GM23338 (cell line): ENCODE measurements at regions not wholly inside any gene's neighbourhood (a gene's known extent, or its start where the extent isn't known, plus 50 kb on each side); places are given as distances from the start of the nearest gene placed in this dataset.

Experiments
- ATAC-seq: fragments of 200-7000 bp; cut with Tn5 transposase; 3 replicates; pipeline ENCODE4 v1.9.1; 2020
- DNase-seq: peaks from one replicate; pipeline ENCODE4 v3.0.0-alpha.2; 2015; ENCODE audit warnings: low spot score
- H2AFZ ChIP-seq: fragments of 200-600 bp; sonication (generic); 2 replicates; pipeline ENCODE4 v1.8.0; 2016; ENCODE audit warnings: antibody characterized with exemption, mild to moderate bottlenecking, moderate library complexity
- H3F3A ChIP-seq: fragments of 200-600 bp; sonication (generic); replicated peaks from 2 replicates; pipeline ENCODE4 v1.8.0; 2017; ENCODE audit warnings: antibody characterized with exemption, mixed run types, low read depth
- H3K27ac ChIP-seq: fragments of 200-600 bp; sonication (generic); 2 replicates; pipeline ENCODE4 v1.6.1; 2016; ENCODE audit warnings: low read depth
- H3K27me3 ChIP-seq: fragments of 200-600 bp; sonication (generic); 2 replicates; pipeline ENCODE4 v1.8.0; 2016; ENCODE audit warnings: mild to moderate bottlenecking, mixed run types, moderate library complexity; ENCODE audit not compliant: insufficient read depth
- H3K36me3 ChIP-seq: fragments of 200-600 bp; sonication (generic); 2 replicates; pipeline ENCODE4 v1.8.0; 2016; ENCODE audit warnings: mild to moderate bottlenecking; ENCODE audit not compliant: insufficient read depth
- H3K4me1 ChIP-seq: fragments of 200-600 bp; sonication (generic); 2 replicates; pipeline ENCODE4 v1.8.0; 2016; ENCODE audit warnings: mild to moderate bottlenecking, moderate library complexity; ENCODE audit not compliant: insufficient read depth
- H3K4me2 ChIP-seq: fragments of 200-600 bp; sonication (generic); 2 replicates; pipeline ENCODE4 v1.7.1; 2017; ENCODE audit warnings: mixed run types
- H3K4me3 ChIP-seq: fragments of 200-600 bp; sonication (generic); 2 replicates; pipeline ENCODE4 v1.6.1; 2016; ENCODE audit warnings: mixed run types
- H3K79me2 ChIP-seq: fragments of 200-600 bp; sonication (generic); replicated peaks from 2 replicates; pipeline ENCODE4 v1.8.0; 2017; ENCODE audit warnings: mild to moderate bottlenecking; ENCODE audit not compliant: insufficient read depth
- H3K9me2 ChIP-seq: fragments of 200-600 bp; sonication (generic); 2 replicates; pipeline ENCODE4 v1.8.0; 2017; ENCODE audit not compliant: insufficient read depth
- H4K20me1 ChIP-seq: fragments of 200-600 bp; sonication (generic); replicated peaks from 2 replicates; pipeline ENCODE4 v1.8.0; 2017; ENCODE audit warnings: mild to moderate bottlenecking; ENCODE audit not compliant: insufficient read depth
- H3K27ac Mint-ChIP-seq: 2 replicates; pipeline ENCODE4 v1.8.0; 2020; ENCODE audit warnings: inconsistent platforms, mild to moderate bottlenecking, moderate library complexity, mixed read lengths
- H3K27me3 Mint-ChIP-seq: 3 replicates; pipeline ENCODE4 v1.8.0; 2022; ENCODE audit warnings: low read depth, mild to moderate bottlenecking, moderate library complexity, mixed read lengths, inconsistent platforms; ENCODE audit not compliant: insufficient read depth, poor library complexity
- H3K36me3 Mint-ChIP-seq: 3 replicates; pipeline ENCODE4 v1.8.0; 2021; ENCODE audit warnings: low read depth, mild to moderate bottlenecking, inconsistent platforms, moderate library complexity, mixed read lengths
- H3K4me1 Mint-ChIP-seq: 3 replicates; pipeline ENCODE4 v1.8.0; 2020; ENCODE audit warnings: mild to moderate bottlenecking, inconsistent platforms, mixed read lengths
- H3K4me3 Mint-ChIP-seq: 3 replicates; pipeline ENCODE4 v1.8.0; 2021; ENCODE audit warnings: moderate library complexity, mild to moderate bottlenecking, inconsistent platforms, mixed read lengths
- H3K9me3 Mint-ChIP-seq: 3 replicates; pipeline ENCODE4 v1.8.0; 2020; ENCODE audit warnings: moderate library complexity, mild to moderate bottlenecking, inconsistent platforms, mixed read lengths
- CREB1 ChIP-seq: fragments of 250-450 bp; sonication (Bioruptor Pico); IDR thresholded peaks from 2 replicates; pipeline ENCODE4 v1.5.0; 2020; ENCODE audit warnings: low read depth, mild to moderate bottlenecking, moderate library complexity
- CTCF ChIP-seq, 2 experiments: fragments of 200-600 bp in 1 of 2; sonication (generic) in 1 of 2; conservative IDR thresholded peaks; 2 replicates each; pipeline versions ENCODE4 v1.5.1 to v1.6.1; 2016 to 2017; ENCODE audit warnings: antibody characterized with exemption in 2 of 2, low read depth in 2 of 2, mild to moderate bottlenecking in 2 of 2, moderate library complexity in 1 of 2
- ETS1 ChIP-seq: IDR thresholded peaks from 2 replicates; pipeline ENCODE4 v1.6.1; 2016; ENCODE audit warnings: antibody characterized with exemption
- EZH2 ChIP-seq: fragments of 200-600 bp; sonication (generic); IDR thresholded peaks from one replicate; pipeline ENCODE4 v1.8.0; 2017; ENCODE audit warnings: antibody characterized with exemption, mild to moderate bottlenecking, low read depth; ENCODE audit not compliant: unreplicated experiment
- EZH2phosphoT487 ChIP-seq: fragments of 200-600 bp; sonication (generic); IDR thresholded peaks from one replicate; pipeline ENCODE4 v1.8.1; 2018; ENCODE audit warnings: antibody characterized with exemption; ENCODE audit not compliant: unreplicated experiment
- POLR2AphosphoS5 ChIP-seq: IDR thresholded peaks from 2 replicates; pipeline ENCODE4 v1.6.1; 2016; ENCODE audit warnings: antibody characterized with exemption, low read depth
- ZNF114 ChIP-seq: fragments of 250-450 bp; sonication (Bioruptor Pico); IDR thresholded peaks from 2 replicates; pipeline ENCODE4 v1.5.0; 2020; ENCODE audit warnings: mild to moderate bottlenecking, moderate library complexity
- TF ChIP-seq, protein P1 (sequence below): IDR thresholded peaks from one replicate; pipeline ENCODE4 v1.6.1; 2018; ENCODE audit warnings: antibody characterized with exemption; ENCODE audit not compliant: unreplicated experiment

DNA sequence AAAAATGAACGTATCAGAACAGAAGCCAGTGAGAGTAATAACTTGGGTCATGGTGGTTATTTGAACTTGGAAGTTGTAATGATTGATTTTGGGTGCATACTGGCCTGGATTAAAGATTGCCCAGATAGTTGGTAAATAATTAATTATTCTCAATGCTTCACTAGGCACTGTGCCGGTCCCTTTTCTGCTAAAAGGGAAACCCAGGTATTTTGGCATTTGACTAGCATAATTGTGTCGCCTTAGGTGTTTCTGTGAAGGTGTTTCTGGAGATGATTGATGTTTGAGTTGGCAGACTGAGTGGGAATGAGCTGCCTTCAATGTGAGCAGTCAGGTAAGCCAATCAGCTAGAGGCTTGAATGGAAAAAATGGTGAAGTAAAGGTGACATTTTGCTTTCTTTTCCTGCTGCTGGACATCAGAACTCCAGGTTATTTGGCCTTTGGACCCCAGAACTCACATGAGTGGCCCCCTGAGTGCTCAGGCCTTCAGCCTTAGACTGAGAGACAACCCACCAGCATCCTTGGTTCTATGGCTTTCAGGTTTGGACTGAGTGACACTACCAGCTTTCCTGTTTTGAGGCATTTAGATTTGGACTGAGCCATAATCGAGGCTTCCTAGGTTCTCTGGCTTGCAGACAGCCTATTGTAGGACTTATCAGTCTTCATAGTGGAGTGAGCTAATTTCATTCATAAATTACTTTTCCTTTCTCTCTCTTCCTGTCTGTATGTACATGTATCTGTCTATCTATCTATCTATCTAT is 120.7 kb upstream of the PAPPA start (continued):
- no peak for TF ChIP-seq CREB1 (CRISPR knock-in tag)
- TF ChIP-seq CTCF (conservative IDR thresholded peaks at IDR 0.05; ENCODE audit: low read depth in 2 of 2), result no peak
- TF ChIP-seq EZH2, result no peak
- TF ChIP-seq, protein P1, sequence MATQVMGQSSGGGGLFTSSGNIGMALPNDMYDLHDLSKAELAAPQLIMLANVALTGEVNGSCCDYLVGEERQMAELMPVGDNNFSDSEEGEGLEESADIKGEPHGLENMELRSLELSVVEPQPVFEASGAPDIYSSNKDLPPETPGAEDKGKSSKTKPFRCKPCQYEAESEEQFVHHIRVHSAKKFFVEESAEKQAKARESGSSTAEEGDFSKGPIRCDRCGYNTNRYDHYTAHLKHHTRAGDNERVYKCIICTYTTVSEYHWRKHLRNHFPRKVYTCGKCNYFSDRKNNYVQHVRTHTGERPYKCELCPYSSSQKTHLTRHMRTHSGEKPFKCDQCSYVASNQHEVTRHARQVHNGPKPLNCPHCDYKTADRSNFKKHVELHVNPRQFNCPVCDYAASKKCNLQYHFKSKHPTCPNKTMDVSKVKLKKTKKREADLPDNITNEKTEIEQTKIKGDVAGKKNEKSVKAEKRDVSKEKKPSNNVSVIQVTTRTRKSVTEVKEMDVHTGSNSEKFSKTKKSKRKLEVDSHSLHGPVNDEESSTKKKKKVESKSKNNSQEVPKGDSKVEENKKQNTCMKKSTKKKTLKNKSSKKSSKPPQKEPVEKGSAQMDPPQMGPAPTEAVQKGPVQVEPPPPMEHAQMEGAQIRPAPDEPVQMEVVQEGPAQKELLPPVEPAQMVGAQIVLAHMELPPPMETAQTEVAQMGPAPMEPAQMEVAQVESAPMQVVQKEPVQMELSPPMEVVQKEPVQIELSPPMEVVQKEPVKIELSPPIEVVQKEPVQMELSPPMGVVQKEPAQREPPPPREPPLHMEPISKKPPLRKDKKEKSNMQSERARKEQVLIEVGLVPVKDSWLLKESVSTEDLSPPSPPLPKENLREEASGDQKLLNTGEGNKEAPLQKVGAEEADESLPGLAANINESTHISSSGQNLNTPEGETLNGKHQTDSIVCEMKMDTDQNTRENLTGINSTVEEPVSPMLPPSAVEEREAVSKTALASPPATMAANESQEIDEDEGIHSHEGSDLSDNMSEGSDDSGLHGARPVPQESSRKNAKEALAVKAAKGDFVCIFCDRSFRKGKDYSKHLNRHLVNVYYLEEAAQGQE, result no peak

DNA sequence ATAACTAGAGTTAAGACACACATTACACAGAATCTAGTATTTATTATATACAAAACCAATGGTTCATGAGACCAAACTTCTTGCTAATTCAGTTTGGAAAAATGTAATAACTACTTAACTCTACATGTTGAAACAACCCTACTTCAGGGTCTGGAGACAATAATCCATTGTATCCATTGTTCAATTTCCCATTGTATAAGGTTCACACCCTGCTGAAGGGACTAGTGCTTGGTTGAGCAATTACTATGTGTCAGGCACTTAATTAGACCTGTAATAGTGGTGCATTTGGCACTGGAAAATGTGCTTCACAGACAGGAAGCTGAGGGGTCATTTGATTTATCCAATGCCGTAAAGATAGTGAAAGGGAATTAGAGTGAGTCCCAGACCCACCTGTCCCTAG is 114.3 kb upstream of the PAPPA start:
- no peak overlapping the region for H3K4me3 Mint-ChIP-seq
- H3K27me3 Mint-ChIP-seq, result no peaks in the 10 kb centered on the region
- Histone ChIP-seq H3K79me2 (no peaks in the 10 kb centered on the region), H3K4me3 (no peak overlapping the region), H3K4me1 (no peaks in the 10 kb centered on the region), H3K27ac (no peak overlapping the region), H3K36me3 (no peaks in the 10 kb centered on the region), H3K9me2 (no peaks in the 10 kb centered on the region), H3F3A (no peaks in the 10 kb centered on the region), H3K27me3 (no peaks in the 10 kb centered on the region), H2AFZ (no peak overlapping the region), H4K20me1 (no peaks in the 10 kb centered on the region), H3K4me2 (no peak overlapping the region)
- no peaks in the 10 kb centered on the region for H3K4me1 Mint-ChIP-seq
- ATAC-seq (no peak), DNase-seq (no peak)
- no peaks in the 10 kb centered on the region for H3K36me3 Mint-ChIP-seq
- no peak for TF ChIP-seq EZH2phosphoT487
- no peaks in the 10 kb centered on the region for H3K9me3 Mint-ChIP-seq
- H3K27ac Mint-ChIP-seq, result no peak overlapping the region

DNA sequence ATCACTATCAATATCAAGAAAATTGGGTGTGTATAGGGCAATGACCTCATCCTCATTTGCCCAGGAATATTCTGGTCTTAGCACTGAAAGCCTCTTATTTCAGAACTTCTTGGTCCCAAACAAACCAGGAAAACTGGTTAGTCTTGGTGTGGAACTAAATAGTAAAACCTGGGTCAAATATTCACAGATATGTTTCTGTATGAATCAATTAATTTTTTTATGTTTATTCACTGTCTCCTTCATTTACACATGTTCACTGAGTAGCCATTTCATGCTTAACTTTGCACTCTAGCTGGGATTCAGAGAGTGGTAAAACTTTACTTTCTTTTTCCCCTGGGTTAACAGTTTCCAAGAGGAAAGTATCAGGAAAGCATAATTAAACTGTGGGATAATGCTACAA is 113.7 kb upstream of the PAPPA start:
- no peak for ATAC-seq

More for the DNA sequence above, 113.7 kb upstream of the PAPPA start:
- no peaks in the 10 kb centered on the region for H3K36me3 ChIP-seq
- H3K36me3 Mint-ChIP-seq, result no peaks in the 10 kb centered on the region
- H3K27ac Mint-ChIP-seq, result no peak overlapping the region
- no peak overlapping the region for H3K4me2 ChIP-seq
- no peak for TF ChIP-seq EZH2
- no peak for TF ChIP-seq ZNF114 (CRISPR knock-in tag)
- no peak for TF ChIP-seq ETS1
- no peak for TF ChIP-seq POLR2AphosphoS5
- TF ChIP-seq, protein P1, result no peak
- no peaks in the 10 kb centered on the region for H3K9me2 ChIP-seq
- no peak overlapping the region for H3K27ac ChIP-seq
- H4K20me1 ChIP-seq, result no peaks in the 10 kb centered on the region
- no peak for DNase-seq
- no peaks in the 10 kb centered on the region for H3K4me1 Mint-ChIP-seq
- H3K79me2 ChIP-seq, result no peaks in the 10 kb centered on the region
- H3K9me3 Mint-ChIP-seq, result no peaks in the 10 kb centered on the region
- no peak overlapping the region for H3K4me3 ChIP-seq
- no peaks in the 10 kb centered on the region for H3K4me1 ChIP-seq
- no peaks in the 10 kb centered on the region for H3F3A ChIP-seq
- no peak overlapping the region for H2AFZ ChIP-seq
- H3K27me3 ChIP-seq, result no peaks in the 10 kb centered on the region
- no peak overlapping the region for H3K4me3 Mint-ChIP-seq
- no peaks in the 10 kb centered on the region for H3K27me3 Mint-ChIP-seq
